Prostate gland (tissue), 2 donors: ENCODE measurements at regions not wholly inside any gene's neighbourhood (a gene's known extent, or its start where the extent isn't known, plus 50 kb on each side); places are given as distances from the start of the nearest gene placed in this dataset.

ENCODE experiments used
- DNase-seq: peaks from one replicate; pipeline ENCODE4 v3.0.0-alpha.2; 2019; ENCODE audit warnings: low spot score
- H3K27ac ChIP-seq, 2 donors: fragments of 200-600 bp; sonication (generic); 2 replicates each; pipeline ENCODE4 v1.5.1; 2017 to 2019
- H3K27me3 ChIP-seq: fragments of 200-600 bp; sonication (generic); replicated peaks from 2 replicates; pipeline ENCODE4 v1.5.1; 2019; ENCODE audit not compliant: insufficient read depth
- H3K36me3 ChIP-seq, 2 donors: fragments of 200-600 bp; sonication (generic); 1 replicate in 1 of 2; 2 replicates in 1 of 2; pipeline versions ENCODE4 v1.5.1 to v1.8.1; 2017 to 2019
- H3K4me1 ChIP-seq: fragments of 200-600 bp; sonication (generic); replicated peaks from 2 replicates; pipeline ENCODE4 v1.5.1; 2019
- H3K4me3 ChIP-seq, 2 donors: fragments of 200-600 bp; sonication (generic); 2 replicates each; pipeline ENCODE4 v1.5.1; 2017 to 2019
- H3K9me3 ChIP-seq: fragments of 200-600 bp; sonication (generic); 2 replicates; pipeline ENCODE4 v1.5.1; 2017
- POLR2A ChIP-seq: fragments of 450-650 bp; IDR thresholded peaks from one replicate; pipeline ENCODE4 v1.6.1; 2016; ENCODE audit warnings: antibody characterized with exemption, mild to moderate bottlenecking
- POLR2AphosphoS5 ChIP-seq: sonication (generic); formaldehyde crosslinking; IDR thresholded peaks from one replicate; pipeline ENCODE4 v1.6.1; 2017; ENCODE audit warnings: antibody characterized with exemption
- WGBS: methylation state at CpG from one replicate; pipeline ENCODE4 v1.1.5; 2018; 5-methylcytosine and 5-hydroxymethylcytosine counted together
- intact Hi-C: fragments of 100-400 bp; cut with DNase I; formaldehyde crosslinking; loops from one replicate; pipeline ENCODE4 v1.14.2; 2022
- TF ChIP-seq, protein P1 (sequence below), 4 experiments: fragments of 200-600 bp in 2 of 4; fragments of 450-650 bp in 2 of 4; sonication (generic) in 2 of 4; IDR thresholded peaks; 1 replicate in 3 of 4; 2 replicates in 1 of 4; pipeline ENCODE4 v1.5.1; 2016 to 2019; ENCODE audit warnings: antibody characterized with exemption in 4 of 4, mild to moderate bottlenecking in 2 of 4, moderate library complexity in 2 of 4

DNA sequence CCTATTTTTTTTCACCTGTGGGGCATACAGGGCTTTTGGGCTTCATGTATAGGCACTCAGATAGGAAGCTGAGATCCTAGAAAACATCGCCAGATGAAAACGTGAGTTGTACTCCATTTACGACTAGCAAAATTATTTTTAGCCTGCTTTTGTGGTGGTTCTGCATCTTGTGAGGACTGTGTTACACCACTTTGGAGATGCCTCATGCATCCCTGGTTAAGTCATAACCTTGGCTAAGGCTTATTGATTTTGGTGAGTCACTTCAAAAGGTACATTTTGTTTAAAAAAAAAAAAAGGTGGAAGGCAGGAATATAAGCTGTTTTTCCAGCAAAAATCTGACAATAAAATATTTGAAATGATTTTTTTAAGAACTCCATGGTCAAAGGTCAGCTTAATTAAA lies 101.8 kb upstream of the OLFM3 start:
- Histone ChIP-seq H3K27me3 (no peaks in the 10 kb centered on the region), H3K36me3 (no peaks in the 10 kb centered on the region), H3K4me1 (no peaks in the 10 kb centered on the region), H3K9me3 (no peaks in the 10 kb centered on the region), H3K4me3 (no peak overlapping the region), H3K27ac (no peak overlapping the region)
- TF ChIP-seq, protein P1, sequence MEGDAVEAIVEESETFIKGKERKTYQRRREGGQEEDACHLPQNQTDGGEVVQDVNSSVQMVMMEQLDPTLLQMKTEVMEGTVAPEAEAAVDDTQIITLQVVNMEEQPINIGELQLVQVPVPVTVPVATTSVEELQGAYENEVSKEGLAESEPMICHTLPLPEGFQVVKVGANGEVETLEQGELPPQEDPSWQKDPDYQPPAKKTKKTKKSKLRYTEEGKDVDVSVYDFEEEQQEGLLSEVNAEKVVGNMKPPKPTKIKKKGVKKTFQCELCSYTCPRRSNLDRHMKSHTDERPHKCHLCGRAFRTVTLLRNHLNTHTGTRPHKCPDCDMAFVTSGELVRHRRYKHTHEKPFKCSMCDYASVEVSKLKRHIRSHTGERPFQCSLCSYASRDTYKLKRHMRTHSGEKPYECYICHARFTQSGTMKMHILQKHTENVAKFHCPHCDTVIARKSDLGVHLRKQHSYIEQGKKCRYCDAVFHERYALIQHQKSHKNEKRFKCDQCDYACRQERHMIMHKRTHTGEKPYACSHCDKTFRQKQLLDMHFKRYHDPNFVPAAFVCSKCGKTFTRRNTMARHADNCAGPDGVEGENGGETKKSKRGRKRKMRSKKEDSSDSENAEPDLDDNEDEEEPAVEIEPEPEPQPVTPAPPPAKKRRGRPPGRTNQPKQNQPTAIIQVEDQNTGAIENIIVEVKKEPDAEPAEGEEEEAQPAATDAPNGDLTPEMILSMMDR (IDR thresholded peaks at IDR 0.05), result no peak
- TF ChIP-seq POLR2AphosphoS5 (no peak), POLR2A (no peak)
- DNase-seq, result no peak
- WGBS, result 62% methylated on average over 3 of the region's 3 CpGs
- intact Hi-C loops, result no loop called here

DNA sequence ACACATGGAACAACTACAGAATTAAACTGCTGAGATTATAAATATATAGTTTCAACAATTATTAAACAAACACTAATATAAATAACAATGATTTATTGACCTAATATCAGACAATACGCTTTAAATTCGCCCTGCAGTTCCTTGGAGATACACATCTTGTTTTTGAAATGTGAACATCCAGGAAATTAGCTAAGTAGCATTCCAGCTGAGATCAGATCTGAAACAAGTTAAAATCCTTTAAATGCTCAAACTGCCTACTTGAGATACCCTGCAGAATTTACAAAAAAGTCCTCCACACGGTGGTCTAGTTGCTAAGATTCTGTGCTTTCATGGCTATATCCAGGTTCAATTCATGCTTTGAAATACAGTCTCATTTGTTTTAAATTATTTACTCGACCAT lies 101.4 kb upstream of the OLFM3 start:
- Histone ChIP-seq H3K36me3 (no peaks in the 10 kb centered on the region), H3K27ac (no peak overlapping the region), H3K4me1 (no peaks in the 10 kb centered on the region), H3K27me3 (no peaks in the 10 kb centered on the region), H3K4me3 (no peak overlapping the region), H3K9me3 (no peaks in the 10 kb centered on the region)
- 28% methylated on average over 4 of the region's 4 CpGs for WGBS
- intact Hi-C loops, result no loop called here
- TF ChIP-seq, protein P1 (IDR thresholded peaks at IDR 0.05), result no peak
- TF ChIP-seq POLR2A, result no peak
- TF ChIP-seq POLR2AphosphoS5, result no peak
- DNase-seq, result no peak

DNA sequence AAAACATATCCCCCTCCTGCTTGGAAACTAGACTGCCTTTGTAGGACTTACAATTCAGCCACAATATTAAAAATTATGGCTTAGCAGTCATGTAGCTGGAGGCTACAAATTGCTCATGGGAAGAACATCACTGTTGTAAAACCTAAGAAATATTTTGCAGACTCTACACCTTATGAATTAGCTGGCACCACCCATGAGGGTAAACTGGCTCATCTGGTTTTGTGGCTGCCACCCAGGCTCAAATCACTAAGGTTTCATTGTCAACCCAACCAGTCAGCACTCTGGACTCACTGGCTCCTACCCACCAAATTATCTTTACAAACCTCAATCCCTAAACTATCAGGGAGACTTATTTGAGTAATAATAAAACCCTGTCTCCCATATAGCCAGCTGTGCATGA lies 100.7 kb upstream of the OLFM3 start:
- H3K36me3 ChIP-seq, result no peaks in the 10 kb centered on the region
- intact Hi-C loops, result no loop called here
- no peak for DNase-seq

DNA sequence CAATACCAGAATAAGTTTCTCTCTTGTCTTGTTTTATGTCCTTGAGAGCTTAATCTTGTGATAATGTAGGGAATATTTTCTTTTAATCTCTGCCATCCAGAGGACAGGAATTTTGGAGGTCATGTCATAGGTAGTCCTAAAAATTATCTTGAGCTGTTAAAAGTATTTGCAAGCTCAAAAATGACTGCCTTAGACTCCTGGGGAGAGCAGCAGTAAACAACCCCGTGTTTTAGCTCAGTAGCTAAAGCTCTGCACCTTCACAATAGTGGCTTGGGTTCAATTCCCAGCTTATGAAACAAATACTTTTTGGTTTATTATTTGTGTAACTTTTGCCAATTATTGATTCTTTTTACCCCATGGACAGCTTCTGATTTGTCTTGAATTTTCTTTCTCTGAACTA lies 99.4 kb upstream of the OLFM3 start:
- WGBS, result 65% methylated on average over 1 of the region's 1 CpG
- TF ChIP-seq POLR2AphosphoS5, result no peak
- TF ChIP-seq, protein P1 (IDR thresholded peaks at IDR 0.05), result no peak
- no peak for TF ChIP-seq POLR2A
- intact Hi-C loops, result no loop called here
- Histone ChIP-seq H3K9me3 (no peaks in the 10 kb centered on the region), H3K27ac (no peak overlapping the region), H3K4me3 (no peak overlapping the region), H3K27me3 (no peaks in the 10 kb centered on the region), H3K4me1 (no peaks in the 10 kb centered on the region), H3K36me3 (no peaks in the 10 kb centered on the region)
- DNase-seq, result no peak

More for the DNA sequence above, 100.7 kb upstream of the OLFM3 start:
- Histone ChIP-seq H3K4me1 (no peaks in the 10 kb centered on the region), H3K9me3 (no peaks in the 10 kb centered on the region), H3K27me3 (no peaks in the 10 kb centered on the region), H3K4me3 (no peak overlapping the region), H3K27ac (no peak overlapping the region)
- TF ChIP-seq, protein P1 (IDR thresholded peaks at IDR 0.05), result no peak
- TF ChIP-seq POLR2A (no peak), POLR2AphosphoS5 (no peak)

DNA sequence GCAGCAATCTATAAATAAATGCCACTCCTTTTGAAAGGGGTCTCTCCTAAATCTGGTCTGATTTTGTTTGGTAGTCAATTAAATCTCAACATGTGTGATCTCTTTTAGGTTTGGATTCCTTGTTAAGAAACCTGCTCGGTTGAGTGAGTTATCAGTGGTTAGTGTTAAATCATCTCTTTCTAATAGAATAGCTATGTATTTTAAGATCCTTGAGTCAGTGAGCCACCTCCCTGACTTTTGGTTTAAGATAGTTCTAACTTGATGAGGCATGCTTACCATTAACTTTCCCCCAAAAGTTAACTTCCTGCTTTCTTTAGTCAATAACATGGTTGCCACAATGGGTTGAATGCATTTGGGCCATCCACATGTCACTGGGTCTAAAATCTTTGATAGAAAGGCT lies 93.1 kb upstream of the OLFM3 start:
- H3K9me3 ChIP-seq, result no peaks in the 10 kb centered on the region
- no peaks in the 10 kb centered on the region for H3K27me3 ChIP-seq
- H3K27ac ChIP-seq, result no peak overlapping the region
- 43% methylated on average over 1 of the region's 1 CpG for WGBS
- intact Hi-C loops, result no loop called here
- H3K36me3 ChIP-seq, result no peaks in the 10 kb centered on the region
- no peak overlapping the region for H3K4me3 ChIP-seq
- DNase-seq, result no peak
- no peaks in the 10 kb centered on the region for H3K4me1 ChIP-seq
- TF ChIP-seq, protein P1 (IDR thresholded peaks at IDR 0.05), result no peak
- TF ChIP-seq POLR2A (no peak), POLR2AphosphoS5 (no peak)
